Adrenal gland (tissue), 9 donors: ENCODE measurements at regions not wholly inside any gene's neighbourhood (a gene's known extent, or its start where the extent isn't known, plus 50 kb on each side); places are given as distances from the start of the nearest gene placed in this dataset.

ENCODE experiments used
- DNase-seq, 7 donors: peaks; one replicate each; pipeline ENCODE4 v3.0.0-alpha.2; 2019 to 2020
- H3K27ac ChIP-seq, 5 donors: fragments of 200-600 bp; sonication (generic) in 4 of 5; 1 replicate in 3 of 5; 2 replicates in 2 of 5; pipeline versions ENCODE4 v1.5.1 to v1.8.0; 2016 to 2020; ENCODE audit warnings: mild to moderate bottlenecking in 1 of 5
- H3K27me3 ChIP-seq: fragments of 200-600 bp; 2 replicates; pipeline ENCODE4 v1.8.0; 2021
- H3K36me3 ChIP-seq, 2 donors: fragments of 200-600 bp; replicated peaks in 1 of 2; 1 replicate in 1 of 2; 2 replicates in 1 of 2; pipeline versions ENCODE4 v1.5.1 to v1.8.0; 2018 to 2022
- H3K4me1 ChIP-seq, 2 donors: fragments of 200-600 bp; replicated peaks in 1 of 2; 1 replicate in 1 of 2; 2 replicates in 1 of 2; pipeline versions ENCODE4 v1.5.1 to v1.8.0; 2018 to 2021
- H3K4me3 ChIP-seq, 4 donors: fragments of 200-600 bp; sonication (generic) in 3 of 4; one replicate each; pipeline ENCODE4 v1.5.1; 2016 to 2018
- H3K9me3 ChIP-seq, 3 donors: fragments of 200-600 bp; sonication (generic) in 1 of 3; replicated peaks in 1 of 3; 1 replicate in 2 of 3; 2 replicates in 1 of 3; pipeline versions ENCODE4 v1.5.1 to v1.8.0; 2016 to 2021
- CTCF ChIP-seq, 6 experiments: fragments of 450-650 bp in 4 of 6; fragments of 200-600 bp in 2 of 6; sonication (generic) in 1 of 6; IDR thresholded peaks; 1 replicate in 5 of 6; 2 replicates in 1 of 6; pipeline versions ENCODE4 v1.5.1 to v1.8.0; 2016 to 2021; ENCODE audit warnings: antibody characterized with exemption in 6 of 6, mild to moderate bottlenecking in 2 of 6, moderate library complexity in 1 of 6
- POLR2A ChIP-seq, 2 donors: fragments of 450-650 bp; IDR thresholded peaks; one replicate each; pipeline ENCODE4 v1.6.1; 2017; ENCODE audit warnings: antibody characterized with exemption in 2 of 2, mild to moderate bottlenecking in 2 of 2, moderate library complexity in 1 of 2
- WGBS, 4 donors: extraction: QIAGEN DNeasy Blood & Tissue Kit in 2 of 4; methylation state at CpG; one replicate each; pipeline versions ENCODE4 v1.1.5 to v1.1.7; 2013 to 2017; 5-methylcytosine and 5-hydroxymethylcytosine counted together
- intact Hi-C, 2 donors: fragments of 100-400 bp; cut with DNase I; formaldehyde crosslinking; loops; one replicate each; pipeline versions ENCODE4 v1.14.1 to v1.15.0; 2022 to 2023
- donor health status: healthy with polysubstance abuse.
- donor health status: Bipolar disorder and iron deficiency.
- donor health status: DM: yes; HTN: yes; CAD: no.
- donor health status: DM: no; HTN: no; CAD: no.
- donor health status: DM: no; HTN: no; CAD: no.

- DNase-seq: no peak
- Histone ChIP-seq H3K27ac (no peak overlapping the region), H3K36me3 (no peaks in the 10 kb centered on the region), H3K27me3 (no peaks in the 10 kb centered on the region), H3K9me3 (no peaks in the 10 kb centered on the region), H3K4me1 (no peaks in the 10 kb centered on the region), H3K4me3 (no peak overlapping the region)
- 81 to 87% (median 86%) methylated on average over 5 of the region's 5 CpGs for WGBS, 4 donors
- intact Hi-C loops: no loop called here
- TF ChIP-seq CTCF (IDR thresholded peaks at IDR 0.05) (no peak), POLR2A (IDR thresholded peaks at IDR 0.05) (no peak)
Observed at GRCh38 chr6:11282875-11283274, 50.4 kb upstream of the NEDD9 start.
